ENCODE measurements at regions not wholly inside any gene's neighbourhood (a gene's known extent, or its start where the extent isn't known, plus 50 kb on each side); places are given as distances from the start of the nearest gene placed in this dataset.

- DNase-seq (ENCODE audit: low read depth), result no peak
- Histone ChIP-seq H3K4me1 (ENCODE audit: control insufficient read depth, insufficient read depth, low read length) (no peaks in the 10 kb centered on the region), H3K9me3 (ENCODE audit: control insufficient read depth, low read length) (no peaks in the 10 kb centered on the region), H3K27me3 (replicated peaks; ENCODE audit: control insufficient read depth, insufficient read depth, low read length) (peaks cover 2% of the 10 kb centered on the region), H3K9ac (ENCODE audit: low read length) (no peak overlapping the region), H3K4me3 (ENCODE audit: low read length) (no peak overlapping the region), H3K36me3 (ENCODE audit: control insufficient read depth, insufficient read depth, low read length, severe bottlenecking) (no peaks in the 10 kb centered on the region)
Observed at GRCh38 chr1:38533772-38534472, 325.6 kb downstream of the RRAGC start.

GRCh38 chr1:38530957-38531356, 328.6 kb downstream of the RRAGC start:
- H3K4me1 ChIP-seq (ENCODE audit: control insufficient read depth, insufficient read depth, low read length), result no peaks in the 10 kb centered on the region
- no peaks in the 10 kb centered on the region for H3K36me3 ChIP-seq (ENCODE audit: control insufficient read depth, insufficient read depth, low read length, severe bottlenecking)
- no peak overlapping the region for H3K4me3 ChIP-seq (ENCODE audit: low read length)
- H3K9me3 ChIP-seq (ENCODE audit: control insufficient read depth, low read length), result peaks cover 5% of the 10 kb centered on the region
- H3K27me3 ChIP-seq (replicated peaks; ENCODE audit: control insufficient read depth, insufficient read depth, low read length), result peaks cover 13% of the 10 kb centered on the region
- H3K9ac ChIP-seq (ENCODE audit: low read length), result no peak overlapping the region
- DNase-seq (ENCODE audit: low read depth), result no peak

GRCh38 chr1:38529946-38530345, 329.6 kb downstream of the RRAGC start:
- Histone ChIP-seq H3K27me3 (replicated peaks; ENCODE audit: control insufficient read depth, insufficient read depth, low read length) (peaks cover 13% of the 10 kb centered on the region), H3K4me3 (ENCODE audit: low read length) (no peak overlapping the region), H3K4me1 (ENCODE audit: control insufficient read depth, insufficient read depth, low read length) (no peaks in the 10 kb centered on the region), H3K9ac (ENCODE audit: low read length) (no peak overlapping the region), H3K36me3 (ENCODE audit: control insufficient read depth, insufficient read depth, low read length, severe bottlenecking) (no peaks in the 10 kb centered on the region), H3K9me3 (ENCODE audit: control insufficient read depth, low read length) (peaks cover 5% of the 10 kb centered on the region)
- DNase-seq (ENCODE audit: low read depth), result no peak

GRCh38 chr1:38529391-38529790, 330.2 kb downstream of the RRAGC start:
- H3K9me3 ChIP-seq (ENCODE audit: control insufficient read depth, low read length), result peaks cover 5% of the 10 kb centered on the region
- no peaks in the 10 kb centered on the region for H3K36me3 ChIP-seq (ENCODE audit: control insufficient read depth, insufficient read depth, low read length, severe bottlenecking)
- no peak overlapping the region for H3K4me3 ChIP-seq (ENCODE audit: low read length)
- no peak for DNase-seq (ENCODE audit: low read depth)
- H3K27me3 ChIP-seq (replicated peaks; ENCODE audit: control insufficient read depth, insufficient read depth, low read length), result peaks cover 13% of the 10 kb centered on the region
- no peaks in the 10 kb centered on the region for H3K4me1 ChIP-seq (ENCODE audit: control insufficient read depth, insufficient read depth, low read length)
- H3K9ac ChIP-seq (ENCODE audit: low read length), result no peak overlapping the region

- Histone ChIP-seq H3K4me3 (ENCODE audit: low read length) (no peak overlapping the region), H3K27me3 (replicated peaks; ENCODE audit: control insufficient read depth, insufficient read depth, low read length) (peaks cover 16% of the 10 kb centered on the region), H3K36me3 (ENCODE audit: control insufficient read depth, insufficient read depth, low read length, severe bottlenecking) (no peaks in the 10 kb centered on the region), H3K9ac (ENCODE audit: low read length) (no peak overlapping the region), H3K9me3 (ENCODE audit: control insufficient read depth, low read length) (peaks cover 9% of the 10 kb centered on the region), H3K4me1 (ENCODE audit: control insufficient read depth, insufficient read depth, low read length) (no peaks in the 10 kb centered on the region)
- no peak for DNase-seq (ENCODE audit: low read depth)
Observed at GRCh38 chr1:38528623-38529022, 330.9 kb downstream of the RRAGC start.

- peaks cover 16% of the 10 kb centered on the region for H3K9me3 ChIP-seq (ENCODE audit: control insufficient read depth, low read length)
- H3K36me3 ChIP-seq (ENCODE audit: control insufficient read depth, insufficient read depth, low read length, severe bottlenecking), result no peaks in the 10 kb centered on the region
- H3K27me3 ChIP-seq (replicated peaks; ENCODE audit: control insufficient read depth, insufficient read depth, low read length), result peaks cover 16% of the 10 kb centered on the region
- no peak overlapping the region for H3K4me3 ChIP-seq (ENCODE audit: low read length)
- no peak for DNase-seq (ENCODE audit: low read depth)
- no peaks in the 10 kb centered on the region for H3K4me1 ChIP-seq (ENCODE audit: control insufficient read depth, insufficient read depth, low read length)
- H3K9ac ChIP-seq (ENCODE audit: low read length), result no peak overlapping the region
Observed at GRCh38 chr1:38527373-38527966, 332.1 kb downstream of the RRAGC start.

GRCh38 chr1:38526046-38526445, 333.5 kb downstream of the RRAGC start:
- Histone ChIP-seq H3K27me3 (replicated peaks; ENCODE audit: control insufficient read depth, insufficient read depth, low read length) (peaks cover 16% of the 10 kb centered on the region), H3K4me3 (ENCODE audit: low read length) (no peak overlapping the region), H3K36me3 (ENCODE audit: control insufficient read depth, insufficient read depth, low read length, severe bottlenecking) (no peaks in the 10 kb centered on the region), H3K9ac (ENCODE audit: low read length) (no peak overlapping the region), H3K9me3 (ENCODE audit: control insufficient read depth, low read length) (peaks cover 16% of the 10 kb centered on the region), H3K4me1 (ENCODE audit: control insufficient read depth, insufficient read depth, low read length) (no peaks in the 10 kb centered on the region)
- no peak for DNase-seq (ENCODE audit: low read depth)

- H3K9me3 ChIP-seq (ENCODE audit: control insufficient read depth, low read length), result peaks cover 16% of the 10 kb centered on the region
- no peaks in the 10 kb centered on the region for H3K36me3 ChIP-seq (ENCODE audit: control insufficient read depth, insufficient read depth, low read length, severe bottlenecking)
- DNase-seq (ENCODE audit: low read depth), result no peak
- peaks cover 16% of the 10 kb centered on the region for H3K27me3 ChIP-seq (replicated peaks; ENCODE audit: control insufficient read depth, insufficient read depth, low read length)
- H3K9ac ChIP-seq (ENCODE audit: low read length), result no peak overlapping the region
- no peak overlapping the region for H3K4me3 ChIP-seq (ENCODE audit: low read length)
- H3K4me1 ChIP-seq (ENCODE audit: control insufficient read depth, insufficient read depth, low read length), result no peaks in the 10 kb centered on the region
Observed at GRCh38 chr1:38525343-38526043, 334.1 kb downstream of the RRAGC start.

- Histone ChIP-seq H3K9me3 (ENCODE audit: control insufficient read depth, low read length) (peaks cover 16% of the 10 kb centered on the region), H3K9ac (ENCODE audit: low read length) (no peak overlapping the region), H3K36me3 (ENCODE audit: control insufficient read depth, insufficient read depth, low read length, severe bottlenecking) (no peaks in the 10 kb centered on the region), H3K4me3 (ENCODE audit: low read length) (no peak overlapping the region), H3K4me1 (ENCODE audit: control insufficient read depth, insufficient read depth, low read length) (no peaks in the 10 kb centered on the region), H3K27me3 (replicated peaks; ENCODE audit: control insufficient read depth, insufficient read depth, low read length) (peaks cover 16% of the 10 kb centered on the region)
- no peak for DNase-seq (ENCODE audit: low read depth)
Observed at GRCh38 chr1:38524025-38524641, 335.4 kb downstream of the RRAGC start.

- Histone ChIP-seq H3K4me3 (ENCODE audit: low read length) (no peak overlapping the region), H3K36me3 (ENCODE audit: control insufficient read depth, insufficient read depth, low read length, severe bottlenecking) (no peaks in the 10 kb centered on the region), H3K9ac (ENCODE audit: low read length) (no peak overlapping the region), H3K27me3 (replicated peaks; ENCODE audit: control insufficient read depth, insufficient read depth, low read length) (peaks cover 16% of the 10 kb centered on the region), H3K9me3 (ENCODE audit: control insufficient read depth, low read length) (peaks cover 16% of the 10 kb centered on the region), H3K4me1 (ENCODE audit: control insufficient read depth, insufficient read depth, low read length) (no peaks in the 10 kb centered on the region)
- DNase-seq (ENCODE audit: low read depth), result no peak
Observed at GRCh38 chr1:38523568-38523939, 336.0 kb downstream of the RRAGC start.

- no peak for DNase-seq (ENCODE audit: low read depth)
- Histone ChIP-seq H3K27me3 (replicated peaks; ENCODE audit: control insufficient read depth, insufficient read depth, low read length) (peaks cover 16% of the 10 kb centered on the region), H3K4me3 (ENCODE audit: low read length) (no peak overlapping the region), H3K9ac (ENCODE audit: low read length) (no peak overlapping the region), H3K4me1 (ENCODE audit: control insufficient read depth, insufficient read depth, low read length) (no peaks in the 10 kb centered on the region), H3K36me3 (ENCODE audit: control insufficient read depth, insufficient read depth, low read length, severe bottlenecking) (no peaks in the 10 kb centered on the region), H3K9me3 (ENCODE audit: control insufficient read depth, low read length) (peaks cover 13% of the 10 kb centered on the region)
Observed at GRCh38 chr1:38522915-38523567, 336.5 kb downstream of the RRAGC start.

Data from adipocyte (in vitro differentiated cells).